Breast epithelium (tissue), 3 donors: ENCODE measurements at regions not wholly inside any gene's neighbourhood (a gene's known extent, or its start where the extent isn't known, plus 50 kb on each side); places are given as distances from the start of the nearest gene placed in this dataset.

Source experiments
- POLR2A ChIP-seq: fragments of 450-650 bp; IDR thresholded peaks from one replicate; pipeline ENCODE4 v1.6.1; 2016; ENCODE audit warnings: antibody characterized with exemption, mild to moderate bottlenecking, moderate library complexity
- POLR2AphosphoS5 ChIP-seq, 3 donors: sonication (generic); formaldehyde crosslinking; IDR thresholded peaks; one replicate each; pipeline ENCODE4 v1.6.1; 2017; ENCODE audit warnings: antibody characterized with exemption in 3 of 3

DNA sequence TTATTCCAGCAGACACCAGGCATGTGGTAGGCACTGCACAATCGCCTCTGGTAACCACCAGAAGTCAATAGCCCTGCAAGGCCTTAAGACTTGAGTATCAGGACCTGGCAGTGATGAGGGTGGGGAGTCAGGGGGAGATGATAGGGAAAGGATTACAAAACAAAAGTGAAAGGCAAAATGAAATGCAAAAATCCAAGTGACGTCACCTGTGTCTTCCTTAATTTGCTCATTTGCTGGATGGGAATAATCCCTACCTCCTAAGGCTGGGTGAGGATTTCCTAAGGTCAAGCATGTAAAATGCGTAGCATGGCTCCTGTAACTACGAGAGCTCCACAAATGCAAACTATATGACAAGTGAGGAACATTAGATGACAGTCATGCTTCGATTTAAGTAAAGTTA lies 58.4 kb downstream of the FOXI1 start:
- no peak for TF ChIP-seq POLR2A
- TF ChIP-seq POLR2AphosphoS5 (IDR thresholded peaks at IDR 0.05): no peak
